AG04450 (cell line): ENCODE measurements at regions not wholly inside any gene's neighbourhood (a gene's known extent, or its start where the extent isn't known, plus 50 kb on each side); places are given as distances from the start of the nearest gene placed in this dataset.

Experiments used
- CTCF ChIA-PET: fragments of 300-600, 350-600 bp; formaldehyde crosslinking; extraction: SDS; loops from one replicate; lab custom pipeline; 2022; ENCODE audit warnings: antibody characterized with exemption, inconsistent platforms; lab: Charles Lee
- POLR2A ChIA-PET: fragments of 350-600 bp; formaldehyde crosslinking; extraction: SDS; loops from one replicate; lab custom pipeline; 2021; ENCODE audit warnings: antibody characterized with exemption, inconsistent platforms; lab: Yijun Ruan, JAX
- DNase-seq: peaks from one replicate; pipeline ENCODE4 v3.0.0-alpha.2; 2011; ENCODE audit warnings: low read depth, low spot score
- H3K27ac ChIP-seq: one replicate; pipeline ENCODE4 v1.5.1; 2012; ENCODE audit warnings: low read depth, low read length, control low read depth
- H3K27me3 ChIP-seq: one replicate; pipeline ENCODE4 v1.6.0; 2012; ENCODE audit warnings: low read length; ENCODE audit not compliant: control insufficient read depth, insufficient read depth
- H3K4me3 ChIP-seq: 2 replicates; pipeline ENCODE4 v1.5.1; 2011; ENCODE audit warnings: mild to moderate bottlenecking, low read depth, low read length, control low read depth
- H3K9me3 ChIP-seq: 2 replicates; pipeline ENCODE4 v1.5.1; 2012; ENCODE audit warnings: low read length; ENCODE audit not compliant: control insufficient read depth, insufficient read depth
- TF ChIP-seq, protein P1 (sequence below): IDR thresholded peaks from 2 replicates; pipeline ENCODE4 v1.5.1; 2011; ENCODE audit warnings: low read depth, low read length, control low read depth, inconsistent platforms

DNA sequence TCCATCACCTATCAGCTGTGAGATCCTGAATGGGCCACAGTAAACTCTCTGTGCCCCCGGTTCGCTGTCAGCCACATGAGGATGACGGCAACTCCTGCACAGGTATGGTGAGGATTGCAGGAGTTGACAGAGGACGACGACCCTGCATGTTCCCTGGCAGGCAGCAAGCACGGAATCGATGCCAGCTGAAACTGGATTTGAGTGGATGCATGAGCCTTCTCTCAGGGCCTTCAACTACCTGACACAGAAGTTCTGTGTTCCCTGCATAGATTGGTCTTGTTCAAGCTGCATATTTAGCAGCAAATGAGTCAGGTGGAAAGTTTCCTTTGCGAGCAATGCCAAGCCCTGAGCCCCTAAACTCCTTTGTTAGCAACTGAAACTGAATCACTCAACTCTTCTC is 69.6 kb upstream of the PTCH1 start:
- ChIA-PET POLR2A (no interaction called here), CTCF (interaction anchor here (0.6 kb wide), 1 partner anchor 203 kb away, joined by 3 read pairs; no protein-coding TSS in a partner anchor)
- no peaks in the 10 kb centered on the region for H3K9me3 ChIP-seq
- no peak overlapping the region for H3K4me3 ChIP-seq
- no peak for DNase-seq
- TF ChIP-seq, protein P1, sequence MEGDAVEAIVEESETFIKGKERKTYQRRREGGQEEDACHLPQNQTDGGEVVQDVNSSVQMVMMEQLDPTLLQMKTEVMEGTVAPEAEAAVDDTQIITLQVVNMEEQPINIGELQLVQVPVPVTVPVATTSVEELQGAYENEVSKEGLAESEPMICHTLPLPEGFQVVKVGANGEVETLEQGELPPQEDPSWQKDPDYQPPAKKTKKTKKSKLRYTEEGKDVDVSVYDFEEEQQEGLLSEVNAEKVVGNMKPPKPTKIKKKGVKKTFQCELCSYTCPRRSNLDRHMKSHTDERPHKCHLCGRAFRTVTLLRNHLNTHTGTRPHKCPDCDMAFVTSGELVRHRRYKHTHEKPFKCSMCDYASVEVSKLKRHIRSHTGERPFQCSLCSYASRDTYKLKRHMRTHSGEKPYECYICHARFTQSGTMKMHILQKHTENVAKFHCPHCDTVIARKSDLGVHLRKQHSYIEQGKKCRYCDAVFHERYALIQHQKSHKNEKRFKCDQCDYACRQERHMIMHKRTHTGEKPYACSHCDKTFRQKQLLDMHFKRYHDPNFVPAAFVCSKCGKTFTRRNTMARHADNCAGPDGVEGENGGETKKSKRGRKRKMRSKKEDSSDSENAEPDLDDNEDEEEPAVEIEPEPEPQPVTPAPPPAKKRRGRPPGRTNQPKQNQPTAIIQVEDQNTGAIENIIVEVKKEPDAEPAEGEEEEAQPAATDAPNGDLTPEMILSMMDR, result no peak
- peaks cover 34% of the 10 kb centered on the region for H3K27me3 ChIP-seq
- no peak overlapping the region for H3K27ac ChIP-seq

DNA sequence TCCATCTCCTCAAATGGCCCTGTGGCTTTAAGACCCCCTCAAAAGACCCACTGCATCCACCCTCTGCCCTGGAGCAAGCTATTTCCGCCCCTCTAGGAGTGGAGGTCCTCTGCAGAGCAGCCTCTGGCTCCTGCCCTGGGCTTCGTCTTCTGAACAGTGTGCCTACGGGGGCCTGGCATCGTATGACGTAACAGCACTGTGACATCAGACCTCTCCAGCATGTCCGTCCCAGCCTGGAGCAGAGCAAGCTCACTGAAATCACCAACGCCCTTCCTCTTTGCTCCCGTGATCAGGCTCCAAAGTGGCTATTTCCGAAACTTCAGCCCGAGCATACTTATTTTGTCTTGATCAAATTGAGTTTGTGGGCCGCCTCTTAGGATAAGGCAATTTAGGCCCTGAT is 69.1 kb upstream of the PTCH1 start:
- no peak overlapping the region for H3K4me3 ChIP-seq

DNA sequence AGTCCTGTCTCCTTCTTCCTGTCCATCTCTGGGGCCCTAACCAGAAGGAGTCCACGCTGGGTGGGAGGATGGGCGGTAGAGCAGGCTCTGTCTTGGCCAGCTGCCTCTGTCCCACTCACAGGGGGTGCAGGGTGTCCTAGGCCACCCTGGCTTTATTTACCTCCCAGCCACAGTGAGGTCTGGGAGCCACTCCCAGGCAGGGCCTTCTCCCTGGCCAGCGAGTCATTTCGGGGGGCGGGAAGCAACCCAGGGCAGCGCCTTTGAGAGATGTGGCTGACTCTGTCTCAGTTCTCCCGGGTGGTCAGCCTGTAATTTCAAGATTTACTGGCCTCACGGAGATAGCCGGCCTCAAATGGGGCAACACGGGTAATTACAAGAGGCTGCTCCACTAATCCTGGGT is 67.4 kb upstream of the PTCH1 start:
- no peaks in the 10 kb centered on the region for H3K9me3 ChIP-seq
- TF ChIP-seq, protein P1, result no peak
- no peak overlapping the region for H3K27ac ChIP-seq
- ChIA-PET CTCF (no interaction called here), POLR2A (no interaction called here)
- H3K4me3 ChIP-seq, result no peak overlapping the region
- H3K27me3 ChIP-seq, result peaks cover 32% of the 10 kb centered on the region
- no peak for DNase-seq

More for the DNA sequence above, 69.1 kb upstream of the PTCH1 start:
- ChIA-PET POLR2A (no interaction called here), CTCF (interaction anchor here (0.6 kb wide), 1 partner anchor 204 kb away, joined by 3 read pairs; no protein-coding TSS in a partner anchor)
- TF ChIP-seq, protein P1, result no peak
- DNase-seq, result no peak
- H3K27ac ChIP-seq, result no peak overlapping the region
- no peaks in the 10 kb centered on the region for H3K9me3 ChIP-seq
- peaks cover 37% of the 10 kb centered on the region for H3K27me3 ChIP-seq

DNA sequence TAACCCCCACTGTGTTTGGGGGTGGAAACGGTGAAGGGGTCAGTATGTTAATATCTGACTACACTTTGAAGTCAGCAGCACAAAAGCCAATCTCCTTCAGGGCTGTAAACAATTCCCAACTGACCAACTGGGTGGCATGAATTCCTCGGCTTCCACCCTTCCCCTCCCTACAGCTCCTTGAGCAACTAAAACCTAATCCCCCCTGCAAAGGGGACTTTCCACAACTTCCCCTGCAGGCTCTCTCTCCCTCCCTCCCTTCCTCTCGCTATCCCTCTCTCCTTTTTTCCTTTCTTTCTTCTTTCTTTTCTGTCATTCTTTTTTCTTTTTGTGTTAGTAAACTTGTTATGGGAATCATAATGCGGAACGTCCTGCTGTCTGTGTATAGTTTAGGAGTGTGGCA is 65.1 kb upstream of the PTCH1 start:
- no peak for DNase-seq
- Histone ChIP-seq H3K9me3 (no peaks in the 10 kb centered on the region), H3K27ac (no peak overlapping the region), H3K4me3 (no peak overlapping the region), H3K27me3 (peaks cover 36% of the 10 kb centered on the region)
- TF ChIP-seq, protein P1, result no peak
- ChIA-PET CTCF (no interaction called here), POLR2A (no interaction called here)

DNA sequence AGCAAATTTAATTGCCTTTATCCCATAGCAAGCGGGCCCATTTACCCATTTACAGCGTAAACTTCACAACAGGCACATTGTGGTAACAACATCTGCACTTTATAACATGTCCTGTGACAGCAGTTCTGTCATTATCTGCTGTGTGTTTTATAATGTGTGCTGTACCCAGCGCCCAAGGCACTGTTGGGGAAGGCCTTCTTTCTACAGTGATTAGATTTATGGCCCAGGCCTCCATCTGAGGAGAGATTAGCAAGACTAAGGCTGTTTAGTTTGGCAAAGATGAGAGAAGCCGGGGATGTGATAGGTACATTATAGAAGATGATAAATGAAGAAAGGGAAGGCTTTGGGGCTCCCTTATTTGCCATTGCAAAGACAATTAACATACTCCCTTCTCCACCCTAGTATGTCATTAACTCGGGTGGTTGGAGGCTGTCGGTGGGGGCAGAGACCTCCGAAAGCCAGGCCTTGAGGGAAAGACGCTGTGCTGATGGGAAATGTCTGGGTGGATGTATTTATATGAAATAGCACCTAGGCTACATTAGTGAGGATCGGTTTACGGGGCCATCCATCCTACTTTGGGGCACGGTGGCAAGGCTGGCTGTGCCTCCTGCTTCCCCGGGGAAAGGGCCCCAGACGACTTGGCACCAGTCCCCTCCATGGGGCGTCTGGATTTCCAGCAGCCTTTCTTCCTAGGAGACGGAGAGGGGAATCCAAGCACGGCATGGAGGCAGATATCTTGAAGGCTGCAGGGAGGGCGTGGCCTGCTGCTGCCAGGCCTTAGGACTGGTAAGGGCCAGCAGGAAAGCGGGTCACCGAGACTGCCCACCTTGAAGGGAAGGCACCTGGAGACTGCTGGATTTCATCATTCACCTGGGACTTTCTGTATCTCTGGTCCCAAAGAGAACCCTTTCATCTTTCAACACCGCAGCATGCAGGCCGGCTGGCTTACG is 64.3 kb upstream of the PTCH1 start:
- Histone ChIP-seq H3K4me3 (no peak overlapping the region), H3K27me3 (peaks cover 32% of the 10 kb centered on the region), H3K9me3 (no peaks in the 10 kb centered on the region), H3K27ac (no peak overlapping the region)
- CTCF ChIA-PET, result no interaction called here
- no peak for DNase-seq
- POLR2A ChIA-PET, result no interaction called here
- TF ChIP-seq, protein P1, result no peak
